Glutamatergic neuron (in vitro differentiated cells): ENCODE measurements at regions not wholly inside any gene's neighbourhood (a gene's known extent, or its start where the extent isn't known, plus 50 kb on each side); places are given as distances from the start of the nearest gene placed in this dataset.

ENCODE experiments used
- DNase-seq: peaks from one replicate; pipeline ENCODE4 v3.0.0; 2022
- H3K27ac Mint-ChIP-seq: one replicate; pipeline ENCODE4 v1.8.0; 2020; ENCODE audit warnings: mild to moderate bottlenecking, mixed read lengths, inconsistent platforms; ENCODE audit not compliant: unreplicated experiment
- H3K27me3 Mint-ChIP-seq: one replicate; pipeline ENCODE4 v1.8.0; 2020; ENCODE audit warnings: mild to moderate bottlenecking, moderate library complexity, mixed read lengths, inconsistent platforms; ENCODE audit not compliant: unreplicated experiment
- H3K36me3 Mint-ChIP-seq: one replicate; pipeline ENCODE4 v1.8.0; 2020; ENCODE audit warnings: mild to moderate bottlenecking, mixed read lengths, inconsistent platforms; ENCODE audit not compliant: unreplicated experiment
- H3K4me1 Mint-ChIP-seq: one replicate; pipeline ENCODE4 v1.8.0; 2020; ENCODE audit warnings: mild to moderate bottlenecking, low read depth, mixed read lengths, inconsistent platforms; ENCODE audit not compliant: unreplicated experiment
- H3K4me3 Mint-ChIP-seq: one replicate; pipeline ENCODE4 v1.8.0; 2020; ENCODE audit warnings: mild to moderate bottlenecking, mixed read lengths, inconsistent platforms; ENCODE audit not compliant: unreplicated experiment
- H3K9me3 Mint-ChIP-seq: one replicate; pipeline ENCODE4 v1.8.0; 2020; ENCODE audit warnings: mild to moderate bottlenecking, moderate library complexity, mixed read lengths, inconsistent platforms; ENCODE audit not compliant: unreplicated experiment
- TF ChIP-seq, protein P1 (sequence below): fragments of 200-600 bp; sonication (generic); IDR thresholded peaks from one replicate; pipeline ENCODE4 v1.5.0; 2021; ENCODE audit not compliant: partially characterized antibody, unreplicated experiment

DNA sequence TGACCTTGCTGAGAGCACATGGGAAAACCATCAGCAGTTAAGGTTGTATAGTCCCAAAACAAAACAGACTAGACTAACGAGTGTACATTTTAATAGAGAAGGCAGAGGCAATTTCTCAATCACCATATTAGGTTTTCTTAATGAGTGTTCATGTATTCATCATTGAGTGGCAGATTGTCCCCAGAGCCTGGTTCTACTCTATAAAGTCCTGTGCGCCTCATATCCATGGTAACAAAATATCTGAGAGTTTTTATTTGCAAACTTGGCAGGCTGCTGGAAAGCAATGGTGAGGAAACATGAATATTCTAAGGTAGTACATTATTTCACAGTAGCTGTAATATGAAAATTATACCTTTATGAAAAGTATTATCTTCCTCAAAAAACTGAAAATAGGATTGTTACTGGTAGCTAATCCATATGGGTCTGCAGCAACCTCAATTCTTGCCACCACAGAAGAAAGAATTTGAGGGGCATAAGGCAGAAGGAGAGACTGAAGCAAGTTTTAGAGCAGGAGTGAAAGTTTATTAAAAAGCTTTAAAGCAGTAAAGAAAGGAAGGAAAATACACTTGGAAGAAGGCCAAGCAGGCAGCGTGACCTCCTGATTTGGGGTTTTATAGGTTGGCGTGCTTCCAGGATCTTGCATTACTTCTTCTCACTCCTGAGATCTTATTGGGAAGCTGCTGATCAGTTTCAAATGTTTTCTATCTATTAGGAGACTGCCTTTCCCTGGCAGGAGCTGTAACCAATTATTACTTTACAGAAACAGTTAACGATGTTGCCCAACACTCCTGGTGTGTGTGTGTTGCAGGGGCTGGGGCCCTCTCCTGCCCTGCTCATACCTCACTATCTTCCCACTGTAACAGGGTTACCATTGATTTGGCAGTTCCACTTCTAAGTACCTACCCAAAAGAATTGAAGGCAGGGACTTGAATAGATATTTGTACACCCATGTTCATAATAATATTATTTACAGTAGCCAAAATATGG lies 154.0 kb upstream of the NUDT4 start:
- H3K4me1 Mint-ChIP-seq, result no peaks in the 10 kb centered on the region
- no peaks in the 10 kb centered on the region for H3K36me3 Mint-ChIP-seq
- DNase-seq, result no peak
- H3K27ac Mint-ChIP-seq, result no peak overlapping the region
- TF ChIP-seq, protein P1, sequence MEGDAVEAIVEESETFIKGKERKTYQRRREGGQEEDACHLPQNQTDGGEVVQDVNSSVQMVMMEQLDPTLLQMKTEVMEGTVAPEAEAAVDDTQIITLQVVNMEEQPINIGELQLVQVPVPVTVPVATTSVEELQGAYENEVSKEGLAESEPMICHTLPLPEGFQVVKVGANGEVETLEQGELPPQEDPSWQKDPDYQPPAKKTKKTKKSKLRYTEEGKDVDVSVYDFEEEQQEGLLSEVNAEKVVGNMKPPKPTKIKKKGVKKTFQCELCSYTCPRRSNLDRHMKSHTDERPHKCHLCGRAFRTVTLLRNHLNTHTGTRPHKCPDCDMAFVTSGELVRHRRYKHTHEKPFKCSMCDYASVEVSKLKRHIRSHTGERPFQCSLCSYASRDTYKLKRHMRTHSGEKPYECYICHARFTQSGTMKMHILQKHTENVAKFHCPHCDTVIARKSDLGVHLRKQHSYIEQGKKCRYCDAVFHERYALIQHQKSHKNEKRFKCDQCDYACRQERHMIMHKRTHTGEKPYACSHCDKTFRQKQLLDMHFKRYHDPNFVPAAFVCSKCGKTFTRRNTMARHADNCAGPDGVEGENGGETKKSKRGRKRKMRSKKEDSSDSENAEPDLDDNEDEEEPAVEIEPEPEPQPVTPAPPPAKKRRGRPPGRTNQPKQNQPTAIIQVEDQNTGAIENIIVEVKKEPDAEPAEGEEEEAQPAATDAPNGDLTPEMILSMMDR, result no peak
- no peaks in the 10 kb centered on the region for H3K9me3 Mint-ChIP-seq
- H3K27me3 Mint-ChIP-seq, result no peaks in the 10 kb centered on the region
- H3K4me3 Mint-ChIP-seq, result no peak overlapping the region

GRCh38 chr12:93225094-93225493 lies 152.6 kb upstream of the NUDT4 start:
- peak overlapping the region; percentile 29 for H3K27ac Mint-ChIP-seq
- no peaks in the 10 kb centered on the region for H3K4me1 Mint-ChIP-seq
- H3K27me3 Mint-ChIP-seq, result no peaks in the 10 kb centered on the region
- H3K4me3 Mint-ChIP-seq, result no peak overlapping the region
- TF ChIP-seq, protein P1, result no peak
- no peak for DNase-seq
- H3K9me3 Mint-ChIP-seq, result no peaks in the 10 kb centered on the region
- H3K36me3 Mint-ChIP-seq, result no peaks in the 10 kb centered on the region

GRCh38 chr12:93226361-93226760 lies 151.4 kb upstream of the NUDT4 start:
- Mint-ChIP-seq H3K27ac (no peak overlapping the region), H3K36me3 (no peaks in the 10 kb centered on the region), H3K4me3 (no peak overlapping the region), H3K27me3 (no peaks in the 10 kb centered on the region), H3K4me1 (no peaks in the 10 kb centered on the region), H3K9me3 (no peaks in the 10 kb centered on the region)
- TF ChIP-seq, protein P1, result no peak
- DNase-seq, result no peak

DNA sequence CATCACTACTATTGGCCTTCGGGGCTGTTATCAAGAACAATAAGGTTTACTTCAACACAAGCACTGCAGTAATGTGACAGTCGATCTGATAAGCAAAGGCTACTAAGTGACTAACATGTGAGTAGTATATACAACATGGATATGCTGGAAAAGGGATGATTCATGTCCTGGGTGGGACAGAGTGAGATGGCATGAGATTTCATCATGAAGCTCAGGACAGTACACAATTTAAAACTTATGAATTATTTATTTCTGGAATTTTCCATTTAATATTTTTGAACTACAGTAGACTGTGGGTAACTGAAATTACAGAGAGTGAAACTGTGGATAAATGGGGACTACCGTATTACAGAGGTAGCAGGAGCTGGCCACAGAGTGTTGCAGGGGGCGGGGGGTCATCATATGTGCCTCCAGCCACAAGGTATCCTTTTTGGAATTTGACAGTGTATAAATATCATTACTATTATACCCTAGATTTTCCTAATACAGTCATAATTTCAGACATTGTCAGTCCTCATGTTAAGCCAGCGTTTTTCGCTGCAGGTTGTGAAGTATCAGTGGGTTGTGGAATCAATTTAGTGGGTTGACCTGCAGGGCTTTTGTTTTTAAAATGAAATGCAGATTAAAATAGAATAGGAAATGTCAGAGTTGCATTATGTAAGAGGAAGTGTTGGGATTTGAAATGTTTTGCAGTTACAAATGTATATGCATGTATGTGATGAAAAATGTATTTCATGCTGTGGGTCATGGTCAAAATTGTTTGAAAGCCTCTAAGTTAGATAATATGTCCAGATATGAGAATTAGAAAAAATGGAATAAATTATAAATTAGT lies 148.0 kb upstream of the NUDT4 start:
- DNase-seq, result no peak
- H3K36me3 Mint-ChIP-seq, result no peaks in the 10 kb centered on the region
- no peaks in the 10 kb centered on the region for H3K27me3 Mint-ChIP-seq
- TF ChIP-seq, protein P1, result no peak
- no peaks in the 10 kb centered on the region for H3K9me3 Mint-ChIP-seq
- H3K4me1 Mint-ChIP-seq, result no peaks in the 10 kb centered on the region
- H3K27ac Mint-ChIP-seq, result no peak overlapping the region
- no peak overlapping the region for H3K4me3 Mint-ChIP-seq

DNA sequence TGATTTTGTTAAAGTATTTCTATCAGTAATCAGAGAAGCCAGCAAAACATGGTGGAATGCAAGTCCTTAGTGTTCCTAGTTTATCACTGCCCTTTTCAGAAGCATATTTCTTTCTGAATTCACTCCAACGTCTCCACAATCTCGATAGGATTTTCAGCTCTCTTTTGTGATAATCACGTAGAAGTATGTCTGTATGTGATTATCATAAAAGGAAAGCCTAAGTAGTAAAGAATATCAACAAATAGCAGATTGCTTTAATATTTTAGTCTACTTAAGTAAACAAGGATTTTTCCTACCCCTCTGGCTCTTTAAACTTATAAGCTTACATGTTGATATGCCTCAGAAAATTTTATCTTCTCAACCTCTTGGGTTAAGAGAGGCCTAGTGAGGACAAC lies 147.4 kb upstream of the NUDT4 start:
- Mint-ChIP-seq H3K4me3 (no peak overlapping the region), H3K36me3 (no peaks in the 10 kb centered on the region), H3K9me3 (no peaks in the 10 kb centered on the region), H3K27me3 (no peaks in the 10 kb centered on the region), H3K27ac (no peak overlapping the region), H3K4me1 (no peaks in the 10 kb centered on the region)
- DNase-seq, result no peak
- TF ChIP-seq, protein P1, result no peak
